GM18909 (cell line): ENCODE measurements at regions not wholly inside any gene's neighbourhood (a gene's known extent, or its start where the extent isn't known, plus 50 kb on each side); places are given as distances from the start of the nearest gene placed in this dataset.

ENCODE experiments used
- ATAC-seq: cut with Tn5 transposase; IDR thresholded peaks from one replicate; pipeline ENCODE4 v1.9.1; 2021; ENCODE audit warnings: mild to moderate bottlenecking; ENCODE audit not compliant: unreplicated experiment, poor library complexity

GRCh38 chr16:55954906-55955305, 79.7 kb upstream of the CES5A start:
- no peak for ATAC-seq

GRCh38 chr16:55949518-55949917, 74.3 kb upstream of the CES5A start:
- no peak for ATAC-seq

- ATAC-seq: no peak
These were observed 73.1 kb upstream of the CES5A start for GRCh38 chr16:55948230-55948629.

GRCh38 chr16:55947366-55947765, 72.2 kb upstream of the CES5A start:
- ATAC-seq: no peak

- ATAC-seq: no peak
These were observed 69.2 kb upstream of the CES5A start for GRCh38 chr16:55944377-55944802.

- ATAC-seq: no peak
These were observed 68.1 kb upstream of the CES5A start for GRCh38 chr16:55943267-55943666.

- ATAC-seq: no peak
These were observed 67.6 kb upstream of the CES5A start for GRCh38 chr16:55942821-55943220.

GRCh38 chr16:55941552-55941951, 66.4 kb upstream of the CES5A start:
- ATAC-seq: no peak

GRCh38 chr16:55938126-55938525, 63.0 kb upstream of the CES5A start:
- ATAC-seq: no peak

- no peak for ATAC-seq
These were observed 57.9 kb upstream of the CES5A start for GRCh38 chr16:55933038-55933437.

- no peak for ATAC-seq
These were observed 54.9 kb upstream of the CES5A start for GRCh38 chr16:55930036-55930435.

GRCh38 chr16:55929181-55929580, 54.0 kb upstream of the CES5A start:
- ATAC-seq: no peak

GRCh38 chr16:55925242-55925641, 50.1 kb upstream of the CES5A start:
- ATAC-seq: no peak
